ENCODE measurements at regions not wholly inside any gene's neighbourhood (a gene's known extent, or its start where the extent isn't known, plus 50 kb on each side); places are given as distances from the start of the nearest gene placed in this dataset.

DNA sequence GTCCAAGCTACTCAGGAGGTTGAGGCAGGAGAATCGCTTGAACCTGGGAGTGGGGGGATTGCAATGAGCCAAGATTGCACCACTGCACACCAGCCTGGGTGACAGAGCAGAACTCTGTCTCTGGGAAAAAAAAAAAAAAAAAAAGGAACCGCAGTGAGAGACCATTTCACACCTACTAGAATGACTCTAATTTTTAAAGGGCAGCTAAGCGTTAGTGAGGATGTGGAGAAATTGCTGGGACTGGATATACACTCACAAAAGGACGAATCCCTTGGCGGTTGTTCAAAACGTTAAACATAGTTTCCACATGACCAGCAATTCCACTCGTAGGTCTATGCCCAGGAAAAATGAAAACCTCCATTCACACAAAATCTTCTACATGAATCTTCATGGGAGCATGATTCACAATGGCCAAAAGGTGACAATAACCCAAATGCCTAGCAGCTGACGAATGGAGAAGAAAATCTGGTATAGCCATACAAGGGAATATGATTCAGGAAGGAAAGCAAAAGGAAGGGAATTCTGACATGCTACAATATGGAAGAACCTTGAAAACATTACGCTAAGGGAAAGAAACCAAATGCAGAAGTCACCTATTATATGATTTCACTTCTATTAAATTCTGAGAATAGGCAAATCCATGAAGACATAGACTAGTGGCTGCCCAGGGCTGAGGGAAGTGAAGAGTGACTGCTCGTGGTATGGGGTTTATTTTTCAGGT, 127.0 kb downstream of the CHSY1 start:
- H3K4me3 Mint-ChIP-seq = no peak overlapping the region
- H3K9me3 Mint-ChIP-seq = peaks cover 3% of the 10 kb centered on the region
- H3K4me1 Mint-ChIP-seq = peaks cover 24% of the 10 kb centered on the region
- TF ChIP-seq, protein P1, sequence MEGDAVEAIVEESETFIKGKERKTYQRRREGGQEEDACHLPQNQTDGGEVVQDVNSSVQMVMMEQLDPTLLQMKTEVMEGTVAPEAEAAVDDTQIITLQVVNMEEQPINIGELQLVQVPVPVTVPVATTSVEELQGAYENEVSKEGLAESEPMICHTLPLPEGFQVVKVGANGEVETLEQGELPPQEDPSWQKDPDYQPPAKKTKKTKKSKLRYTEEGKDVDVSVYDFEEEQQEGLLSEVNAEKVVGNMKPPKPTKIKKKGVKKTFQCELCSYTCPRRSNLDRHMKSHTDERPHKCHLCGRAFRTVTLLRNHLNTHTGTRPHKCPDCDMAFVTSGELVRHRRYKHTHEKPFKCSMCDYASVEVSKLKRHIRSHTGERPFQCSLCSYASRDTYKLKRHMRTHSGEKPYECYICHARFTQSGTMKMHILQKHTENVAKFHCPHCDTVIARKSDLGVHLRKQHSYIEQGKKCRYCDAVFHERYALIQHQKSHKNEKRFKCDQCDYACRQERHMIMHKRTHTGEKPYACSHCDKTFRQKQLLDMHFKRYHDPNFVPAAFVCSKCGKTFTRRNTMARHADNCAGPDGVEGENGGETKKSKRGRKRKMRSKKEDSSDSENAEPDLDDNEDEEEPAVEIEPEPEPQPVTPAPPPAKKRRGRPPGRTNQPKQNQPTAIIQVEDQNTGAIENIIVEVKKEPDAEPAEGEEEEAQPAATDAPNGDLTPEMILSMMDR (IDR thresholded peaks at IDR 0.05; ENCODE audit: unreplicated experiment) = no peak
- no peaks in the 10 kb centered on the region for H3K36me3 Mint-ChIP-seq
- no peak for DNase-seq (ENCODE audit: low spot score in 2 of 2, unreplicated experiment in 2 of 2)
- no peak overlapping the region for H3K27ac Mint-ChIP-seq
- no peaks in the 10 kb centered on the region for H3K27me3 Mint-ChIP-seq (ENCODE audit: low read depth)

DNA sequence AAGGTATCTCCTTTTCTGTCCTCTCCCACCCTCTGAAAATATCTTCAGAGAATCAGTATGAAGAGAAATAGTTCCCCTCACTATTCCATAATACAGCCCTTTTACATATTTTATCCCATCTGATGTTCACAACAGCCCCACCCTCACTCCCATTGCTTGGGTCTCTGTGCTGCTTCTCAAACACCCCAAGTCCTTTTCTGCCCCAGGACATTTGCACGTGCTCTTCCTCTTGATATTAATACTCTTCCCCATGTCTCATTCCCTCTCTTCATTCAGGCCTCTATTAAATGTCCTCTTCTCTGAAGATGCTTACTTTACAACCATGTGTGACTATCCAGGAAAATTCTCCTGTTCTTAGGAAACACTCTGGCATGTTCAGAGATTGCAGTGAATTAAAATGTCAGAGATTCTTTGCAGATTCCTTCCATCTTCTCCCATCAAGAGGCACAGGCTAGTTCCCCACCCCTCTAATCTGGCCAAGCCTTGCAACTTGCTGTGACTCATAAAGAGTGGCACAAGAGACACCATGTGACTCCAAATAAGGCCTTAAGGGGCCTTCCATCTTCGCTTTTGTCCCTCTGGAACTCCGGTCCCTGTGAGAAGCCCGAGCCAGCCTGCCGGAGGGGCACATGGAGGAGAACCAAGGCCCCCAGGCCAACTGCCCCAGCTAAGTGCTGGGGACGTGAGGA, 128.5 kb downstream of the CHSY1 start:
- Mint-ChIP-seq H3K27ac (no peak overlapping the region), H3K27me3 (ENCODE audit: low read depth) (no peaks in the 10 kb centered on the region), H3K4me3 (no peak overlapping the region), H3K9me3 (no peaks in the 10 kb centered on the region), H3K36me3 (no peaks in the 10 kb centered on the region), H3K4me1 (peaks cover 24% of the 10 kb centered on the region)
- TF ChIP-seq, protein P1 (IDR thresholded peaks at IDR 0.05; ENCODE audit: unreplicated experiment) = no peak
- DNase-seq (ENCODE audit: low spot score in 2 of 2, unreplicated experiment in 2 of 2) = no peak

DNA sequence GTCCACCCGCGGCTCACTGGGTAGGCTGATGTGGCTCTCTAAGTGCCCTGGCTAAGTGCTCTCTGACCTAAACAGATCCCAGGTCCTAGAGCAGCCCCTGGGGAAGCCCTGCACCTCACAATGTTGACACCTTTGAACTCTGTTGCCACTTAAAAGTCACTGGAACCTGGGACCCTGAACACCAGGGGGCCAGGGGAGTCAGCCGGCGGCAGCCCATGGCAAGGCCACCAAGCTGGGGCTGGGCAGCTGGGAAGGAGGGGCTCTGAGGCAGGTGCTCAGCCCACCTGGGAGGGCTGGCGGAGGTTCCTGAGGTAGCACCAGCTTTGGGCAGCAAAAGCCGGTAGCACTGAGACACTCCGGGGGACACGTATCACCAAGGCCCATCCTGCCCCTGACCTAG, 129.0 kb downstream of the CHSY1 start:
- Mint-ChIP-seq H3K36me3 (no peaks in the 10 kb centered on the region), H3K9me3 (no peaks in the 10 kb centered on the region), H3K27me3 (ENCODE audit: low read depth) (no peaks in the 10 kb centered on the region), H3K27ac (no peak overlapping the region), H3K4me1 (peaks cover 20% of the 10 kb centered on the region), H3K4me3 (no peak overlapping the region)
- TF ChIP-seq, protein P1 (IDR thresholded peaks at IDR 0.05; ENCODE audit: unreplicated experiment) = no peak
- DNase-seq (ENCODE audit: low spot score in 2 of 2, unreplicated experiment in 2 of 2) = no peak

DNA sequence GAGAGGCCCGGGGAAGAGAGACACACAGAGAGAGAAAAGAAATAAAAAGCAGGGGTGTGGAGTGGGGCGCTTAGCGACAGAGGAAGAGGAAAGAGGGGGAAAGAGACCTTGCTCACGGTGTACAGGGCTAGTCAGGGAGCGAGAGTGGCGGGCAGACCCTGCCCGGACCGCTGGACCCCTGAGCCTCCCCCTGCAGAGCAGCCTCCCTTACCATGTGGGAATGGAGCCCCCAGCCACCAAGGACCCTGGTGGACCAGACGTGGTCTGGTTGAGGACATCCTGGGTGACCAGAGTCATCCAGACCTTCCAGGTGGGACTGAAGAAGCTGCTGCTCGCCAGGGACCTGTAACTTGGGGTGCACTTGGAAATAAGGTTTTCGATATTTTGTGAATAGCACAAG, 129.6 kb downstream of the CHSY1 start:
- peak overlapping the region; percentile 84 for H3K27ac Mint-ChIP-seq
- H3K4me3 Mint-ChIP-seq = no peak overlapping the region
- H3K9me3 Mint-ChIP-seq = no peaks in the 10 kb centered on the region
- peaks cover 15% of the 10 kb centered on the region for H3K4me1 Mint-ChIP-seq
- TF ChIP-seq, protein P1 (IDR thresholded peaks at IDR 0.05; ENCODE audit: unreplicated experiment) = no peak
- H3K27me3 Mint-ChIP-seq (ENCODE audit: low read depth) = no peaks in the 10 kb centered on the region
- H3K36me3 Mint-ChIP-seq = no peaks in the 10 kb centered on the region
- DNase-seq (ENCODE audit: low spot score in 2 of 2, unreplicated experiment in 2 of 2) = no peak

DNA sequence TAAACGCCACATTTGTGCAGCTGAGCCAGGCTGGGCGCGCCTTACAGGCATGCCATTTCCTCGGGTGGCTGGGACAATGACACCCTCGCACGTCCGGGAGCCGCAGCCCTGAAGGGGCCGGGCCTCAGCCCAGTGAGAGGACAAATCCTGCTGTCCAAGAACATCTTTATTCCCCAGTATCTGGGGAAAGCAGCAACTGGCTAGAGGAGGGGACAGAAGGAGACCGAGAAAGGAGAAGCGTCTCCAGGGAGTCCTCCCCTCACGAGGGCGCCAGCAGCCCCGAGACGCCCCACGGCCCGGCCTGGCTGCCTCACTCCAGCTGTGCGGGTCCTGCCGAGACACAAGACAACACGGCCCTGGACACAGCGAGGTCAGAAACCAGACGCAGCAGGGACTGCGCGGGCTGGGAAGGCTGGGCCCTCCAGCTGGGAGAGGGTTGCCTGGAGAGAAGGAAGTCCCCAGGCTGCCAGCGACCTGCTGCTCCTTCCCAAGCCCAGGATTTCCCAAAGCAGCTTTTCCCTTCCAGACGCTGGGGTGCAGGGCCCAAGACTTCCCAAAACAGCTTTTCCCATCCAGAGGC, 130.2 kb downstream of the CHSY1 start:
- peak overlapping the region; percentile 22 for H3K4me3 Mint-ChIP-seq
- no peaks in the 10 kb centered on the region for H3K9me3 Mint-ChIP-seq
- no peaks in the 10 kb centered on the region for H3K36me3 Mint-ChIP-seq
- TF ChIP-seq, protein P1 (IDR thresholded peaks at IDR 0.05; ENCODE audit: unreplicated experiment) = no peak
- no peaks in the 10 kb centered on the region for H3K27me3 Mint-ChIP-seq (ENCODE audit: low read depth)
- H3K4me1 Mint-ChIP-seq = peaks cover 11% of the 10 kb centered on the region
- peak in 1 of 2 experiments; percentile 64 for DNase-seq (ENCODE audit: low spot score in 2 of 2, unreplicated experiment in 2 of 2)
- peak overlapping the region; percentile 84 for H3K27ac Mint-ChIP-seq

Data from mesothelial cell of epicardium (in vitro differentiated cells).